ENCODE measurements at regions not wholly inside any gene's neighbourhood (a gene's known extent, or its start where the extent isn't known, plus 50 kb on each side); places are given as distances from the start of the nearest gene placed in this dataset.

GRCh38 chrX:110414679-110415439, 56.2 kb downstream of the RTL9 start:
- peak; percentile 77 for DNase-seq (ENCODE audit: low read depth)
- no peak for TF ChIP-seq CTCF (conservative IDR thresholded peaks at IDR 0.05; ENCODE audit: low read length)
- H3K4me3 ChIP-seq (ENCODE audit: low read length): no peak overlapping the region

GRCh38 chrX:110415440-110416170, 57.0 kb downstream of the RTL9 start:
- DNase-seq (ENCODE audit: low read depth): no peak
- H3K4me3 ChIP-seq (ENCODE audit: low read length): no peak overlapping the region
- TF ChIP-seq CTCF (conservative IDR thresholded peaks at IDR 0.05; ENCODE audit: low read length): no peak

- H3K4me3 ChIP-seq (ENCODE audit: low read length): no peak overlapping the region
- no peak for DNase-seq (ENCODE audit: low read depth)
- TF ChIP-seq CTCF (conservative IDR thresholded peaks at IDR 0.05; ENCODE audit: low read length): no peak
Observed at GRCh38 chrX:110417128-110417527, 58.5 kb downstream of the RTL9 start.

- DNase-seq (ENCODE audit: low read depth): peak; percentile 72
- no peak overlapping the region for H3K4me3 ChIP-seq (ENCODE audit: low read length)
- TF ChIP-seq CTCF (conservative IDR thresholded peaks at IDR 0.05; ENCODE audit: low read length): peak; percentile 68
Observed at GRCh38 chrX:110418316-110419235, 59.9 kb downstream of the RTL9 start.

GRCh38 chrX:110419512-110419911, 60.9 kb downstream of the RTL9 start:
- no peak for TF ChIP-seq CTCF (conservative IDR thresholded peaks at IDR 0.05; ENCODE audit: low read length)
- DNase-seq (ENCODE audit: low read depth): no peak
- no peak overlapping the region for H3K4me3 ChIP-seq (ENCODE audit: low read length)

GRCh38 chrX:110420771-110421499, 62.3 kb downstream of the RTL9 start:
- no peak for DNase-seq (ENCODE audit: low read depth)
- no peak overlapping the region for H3K4me3 ChIP-seq (ENCODE audit: low read length)
- TF ChIP-seq CTCF (conservative IDR thresholded peaks at IDR 0.05; ENCODE audit: low read length): peak; percentile 40

Data from AG10803 (cell line).